ENCODE measurements at regions not wholly inside any gene's neighbourhood (a gene's known extent, or its start where the extent isn't known, plus 50 kb on each side); places are given as distances from the start of the nearest gene placed in this dataset.

GRCh38 chr5:14086261-14086660, 56.9 kb upstream of the TRIO start:
- TF ChIP-seq, protein P1, sequence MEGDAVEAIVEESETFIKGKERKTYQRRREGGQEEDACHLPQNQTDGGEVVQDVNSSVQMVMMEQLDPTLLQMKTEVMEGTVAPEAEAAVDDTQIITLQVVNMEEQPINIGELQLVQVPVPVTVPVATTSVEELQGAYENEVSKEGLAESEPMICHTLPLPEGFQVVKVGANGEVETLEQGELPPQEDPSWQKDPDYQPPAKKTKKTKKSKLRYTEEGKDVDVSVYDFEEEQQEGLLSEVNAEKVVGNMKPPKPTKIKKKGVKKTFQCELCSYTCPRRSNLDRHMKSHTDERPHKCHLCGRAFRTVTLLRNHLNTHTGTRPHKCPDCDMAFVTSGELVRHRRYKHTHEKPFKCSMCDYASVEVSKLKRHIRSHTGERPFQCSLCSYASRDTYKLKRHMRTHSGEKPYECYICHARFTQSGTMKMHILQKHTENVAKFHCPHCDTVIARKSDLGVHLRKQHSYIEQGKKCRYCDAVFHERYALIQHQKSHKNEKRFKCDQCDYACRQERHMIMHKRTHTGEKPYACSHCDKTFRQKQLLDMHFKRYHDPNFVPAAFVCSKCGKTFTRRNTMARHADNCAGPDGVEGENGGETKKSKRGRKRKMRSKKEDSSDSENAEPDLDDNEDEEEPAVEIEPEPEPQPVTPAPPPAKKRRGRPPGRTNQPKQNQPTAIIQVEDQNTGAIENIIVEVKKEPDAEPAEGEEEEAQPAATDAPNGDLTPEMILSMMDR (IDR thresholded peaks at IDR 0.05), result no peak
- TF ChIP-seq POLR2A (IDR thresholded peaks at IDR 0.05), result no peak
- TF ChIP-seq EP300 (IDR thresholded peaks at IDR 0.05), result no peak
